ENCODE measurements at regions not wholly inside any gene's neighbourhood (a gene's known extent, or its start where the extent isn't known, plus 50 kb on each side); places are given as distances from the start of the nearest gene placed in this dataset.
"Not testable (repeated sequence)": the region's sequence is repeated elsewhere in the genome, so short reads cannot be mapped to it uniquely, and the experiment has no call there.

DNA sequence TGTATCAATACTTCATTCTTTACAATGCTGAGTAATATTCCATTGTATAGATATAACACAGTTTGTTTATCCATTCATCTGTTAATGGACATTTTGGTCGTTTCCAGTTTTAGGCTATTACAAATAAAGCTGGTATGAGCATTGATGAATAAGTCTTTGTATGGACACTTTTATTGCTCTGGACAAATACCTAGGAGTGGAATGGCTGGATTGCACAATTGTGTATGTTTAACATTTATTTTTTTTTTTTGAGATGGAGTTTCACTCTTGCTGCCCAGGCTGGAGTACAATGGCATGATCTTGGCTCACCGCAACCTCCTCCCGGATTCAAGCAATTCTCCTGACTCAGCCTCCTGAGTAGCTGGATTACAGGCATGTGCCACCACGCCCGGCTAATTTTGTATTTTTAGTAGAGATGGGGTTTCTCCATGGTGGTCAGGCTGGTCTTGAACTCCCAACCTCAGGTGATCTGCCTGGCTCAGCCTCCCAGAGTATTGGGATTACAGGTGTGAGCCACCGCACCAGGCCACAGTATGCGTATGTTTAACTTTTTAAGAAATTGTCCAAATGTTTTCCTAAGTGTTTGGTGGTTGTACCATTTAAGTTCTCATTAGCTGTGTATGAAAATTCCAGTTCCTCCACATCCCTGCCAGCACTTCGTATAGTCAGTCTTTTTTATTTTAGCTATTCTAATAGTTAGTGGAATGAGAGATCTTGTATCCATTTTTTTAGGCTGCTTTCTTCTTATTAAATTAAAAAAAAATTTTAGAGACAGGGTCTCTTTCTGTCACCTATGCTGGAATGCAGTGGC is 194.9 kb upstream of the HAAO start:
- DNase-seq: no peak

GRCh38 chr2:42984617-42985016 is 192.2 kb upstream of the HAAO start:
- no peak for DNase-seq

- DNase-seq: no peak
Observed at GRCh38 chr2:42984081-42984480, 191.7 kb upstream of the HAAO start.

- no peak for DNase-seq
Observed at GRCh38 chr2:42980764-42981416, 188.5 kb upstream of the HAAO start.

DNA sequence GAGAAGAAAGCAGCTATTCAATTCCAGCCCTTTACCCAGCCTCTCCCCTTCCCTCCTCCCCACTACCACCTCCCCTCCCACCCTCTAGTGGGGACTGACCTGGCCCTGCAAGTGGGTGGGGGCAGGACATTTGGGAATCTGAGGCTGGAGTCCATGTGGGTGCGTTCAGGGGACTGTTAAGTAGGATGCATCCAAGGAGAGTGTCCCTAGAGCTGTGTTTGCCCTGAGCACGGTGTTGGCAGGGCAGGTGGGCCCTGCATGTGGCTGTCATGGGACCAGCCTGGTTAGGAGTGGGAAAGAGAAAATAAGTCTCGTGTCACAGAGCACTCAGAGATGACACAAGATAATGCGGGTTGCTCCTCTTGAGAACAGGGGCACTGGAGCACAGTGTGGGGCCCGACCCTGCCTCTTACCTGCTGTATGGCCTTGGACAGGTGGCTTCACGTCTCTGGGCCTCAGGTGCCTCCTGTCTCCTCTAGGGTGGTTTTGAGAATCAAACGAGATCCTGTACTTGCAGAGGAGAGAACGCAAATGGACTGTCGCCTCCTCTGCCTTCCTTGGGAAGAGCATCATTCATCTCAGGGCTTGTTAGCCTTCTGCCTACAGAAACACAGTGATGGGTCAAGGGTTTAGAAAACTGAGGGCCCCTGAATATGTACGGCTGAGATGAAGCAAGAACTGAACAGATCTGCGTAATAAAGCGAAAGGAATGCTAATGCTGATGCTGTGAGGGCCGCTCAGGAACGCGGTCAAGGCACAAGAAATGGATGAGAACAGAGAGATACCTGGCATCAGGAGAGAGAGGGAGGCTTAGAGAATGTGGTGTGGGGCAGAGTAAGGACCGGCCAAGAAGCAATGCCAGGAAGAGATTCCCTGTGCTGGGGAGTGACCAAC is 187.7 kb upstream of the HAAO start:
- no peak for DNase-seq

DNA sequence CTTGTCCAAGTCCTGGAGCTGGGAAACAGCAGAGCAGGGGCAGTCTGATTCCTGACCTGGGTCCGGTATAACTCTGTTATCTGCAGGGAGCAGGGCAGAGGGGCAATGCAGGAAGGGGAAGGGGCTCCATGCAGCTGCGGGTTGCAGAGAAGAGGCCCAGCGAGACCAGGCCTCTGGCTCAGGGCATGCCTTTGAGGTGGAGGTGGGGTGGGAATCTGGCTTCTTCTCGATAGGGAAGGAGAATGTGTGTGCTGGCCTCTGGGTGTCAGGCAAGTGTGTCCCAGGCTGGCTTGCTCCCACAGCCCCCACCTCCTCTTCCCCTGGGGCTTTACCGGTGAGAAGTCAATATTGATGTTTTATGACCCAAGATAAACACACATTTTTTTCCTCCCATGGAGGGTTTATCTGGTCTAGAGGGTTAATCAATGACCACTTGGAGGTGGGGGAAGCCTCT is 187.1 kb upstream of the HAAO start:
- no peak for DNase-seq

DNA sequence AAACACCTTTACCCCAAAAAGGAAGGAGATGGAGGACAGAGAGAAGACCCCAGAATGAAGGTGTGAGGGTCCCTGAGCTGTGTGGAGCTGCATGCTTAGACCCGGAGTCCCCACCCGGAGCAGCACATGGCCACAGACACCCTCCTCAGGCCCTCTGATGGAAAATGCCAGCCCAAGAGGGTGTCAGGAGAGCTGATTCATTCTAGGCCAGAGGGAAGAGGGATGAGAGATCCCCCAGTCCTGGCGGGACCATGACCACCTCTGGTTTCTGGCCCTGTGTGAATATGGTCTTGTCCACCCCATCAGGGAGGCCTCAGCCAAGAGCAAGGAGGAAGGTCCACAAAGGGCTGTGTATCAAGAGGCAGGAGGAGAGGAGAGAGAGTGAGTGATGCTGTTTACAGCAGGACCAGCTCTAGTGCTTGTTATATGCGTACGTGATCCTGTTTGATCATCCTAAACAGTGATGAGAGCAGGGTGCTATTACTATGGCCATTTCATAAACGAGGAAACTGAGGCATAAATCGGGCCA is 186.6 kb upstream of the HAAO start:
- DNase-seq: no peak

GRCh38 chr2:42978175-42978886 is 185.9 kb upstream of the HAAO start:
- no peak for DNase-seq

- no peak for DNase-seq
Observed at GRCh38 chr2:42977270-42978174, 185.1 kb upstream of the HAAO start.

DNA sequence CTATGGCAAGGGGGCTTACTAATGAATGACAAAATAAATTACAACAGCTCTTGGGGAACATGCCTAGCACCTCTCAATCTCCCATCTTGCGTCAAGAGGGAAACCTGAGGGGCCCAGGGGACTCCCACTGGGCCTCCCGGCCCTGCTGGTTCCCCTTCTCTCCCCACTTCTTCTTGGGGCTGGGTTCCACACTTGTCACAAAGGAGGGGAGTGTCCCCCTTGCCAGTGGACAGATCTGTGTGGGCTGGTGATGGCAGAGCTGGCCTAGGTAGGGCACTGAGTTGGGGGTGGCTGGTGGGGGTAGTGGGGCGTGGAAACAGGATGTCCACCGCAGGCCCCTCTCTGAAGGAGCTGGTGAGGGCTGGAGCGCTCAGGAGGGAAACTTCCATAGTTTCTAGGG is 184.0 kb upstream of the HAAO start:
- no peak for DNase-seq

DNA sequence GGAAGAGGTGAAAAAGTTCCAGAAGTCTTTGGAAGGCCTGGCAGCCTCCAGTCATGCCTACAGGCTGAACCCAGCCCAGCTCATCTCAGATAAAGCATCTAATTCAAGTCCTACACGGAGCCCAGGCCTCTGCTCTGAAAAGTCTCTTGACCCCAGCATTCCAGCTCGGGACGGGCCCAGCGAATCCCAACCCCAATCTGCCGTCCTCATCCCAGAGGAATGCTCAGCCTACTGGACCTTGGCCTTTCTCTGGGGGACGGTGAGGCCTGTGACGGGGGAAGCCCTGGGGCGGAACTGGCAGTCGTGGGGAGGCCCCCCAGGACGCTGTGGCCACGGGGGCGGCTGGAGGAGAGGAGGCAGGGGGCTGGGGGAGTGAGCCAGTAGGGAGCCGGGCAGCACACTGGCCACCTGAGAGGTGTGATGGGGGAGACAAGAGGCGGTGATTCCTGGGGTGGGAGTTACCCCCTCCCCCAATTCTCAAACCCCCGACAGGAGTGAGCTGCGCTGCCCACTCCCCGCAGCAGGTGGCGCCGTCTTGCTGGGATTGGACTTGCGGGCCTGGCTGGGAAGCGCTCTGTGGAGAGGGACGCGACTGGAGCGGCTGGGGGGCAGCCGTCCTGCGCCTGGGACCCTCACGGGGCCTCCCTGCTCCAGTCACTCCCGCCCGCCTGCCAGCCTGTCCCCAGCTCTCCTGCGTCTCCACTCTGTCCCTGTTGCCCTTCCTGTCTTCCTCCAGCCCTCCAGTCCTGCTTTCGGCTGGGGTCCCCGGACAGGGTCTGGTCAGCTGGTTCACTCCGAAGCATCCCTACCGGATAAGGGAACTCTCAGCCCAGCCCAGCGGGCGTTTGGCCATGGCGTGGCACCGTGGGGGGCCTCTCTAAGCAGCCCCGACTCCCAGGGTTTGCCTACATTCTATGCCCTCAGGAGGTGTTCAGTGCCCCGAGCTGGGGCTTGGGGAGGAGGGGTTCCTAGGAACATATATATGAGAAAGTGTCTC is 182.6 kb upstream of the HAAO start:
- peak; percentile 17 for DNase-seq

- no peak for DNase-seq
Observed at GRCh38 chr2:42974169-42974720, 181.9 kb upstream of the HAAO start.

- DNase-seq: no peak
Observed at GRCh38 chr2:42973726-42974125, 181.3 kb upstream of the HAAO start.

DNA sequence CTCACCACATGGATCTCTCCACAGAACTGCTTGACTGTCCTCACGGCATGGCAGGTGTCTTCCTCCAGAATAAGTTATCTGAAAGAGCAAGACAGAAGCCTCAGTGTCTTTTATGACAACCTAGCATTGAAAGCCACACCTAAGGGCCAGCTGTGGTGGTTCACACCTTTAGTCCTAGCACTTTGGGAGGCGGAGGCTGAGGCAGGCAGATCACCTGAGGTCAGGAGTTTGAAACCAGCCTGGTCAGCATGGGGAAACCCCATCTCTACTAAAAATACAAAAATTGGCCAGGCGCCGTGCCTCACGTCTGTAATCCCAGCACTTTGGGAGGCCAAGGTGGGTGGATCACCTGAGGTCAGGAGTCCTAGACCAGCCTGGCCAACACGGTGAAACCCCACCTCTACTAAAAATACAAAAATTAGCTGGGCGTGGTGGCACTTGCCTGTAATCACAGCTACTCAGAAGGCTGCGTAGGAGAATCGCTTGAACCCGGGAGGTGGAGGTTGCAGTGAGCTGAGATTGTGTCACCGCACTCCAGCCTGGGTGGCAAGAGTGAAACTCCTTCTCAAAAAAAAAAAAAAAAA is 180.6 kb upstream of the HAAO start:
- DNase-seq: not testable (repeated sequence)

- no peak for DNase-seq
Observed at GRCh38 chr2:42971947-42972736, 179.8 kb upstream of the HAAO start.

GRCh38 chr2:42971381-42971780 is 179.0 kb upstream of the HAAO start:
- no peak for DNase-seq

GRCh38 chr2:42970151-42970550 is 177.8 kb upstream of the HAAO start:
- DNase-seq: no peak

Measured in NCI-H1092 treated with DMSO at 0.1 percent for 48 hours (cell line).